A549 (cell line): ENCODE measurements at regions not wholly inside any gene's neighbourhood (a gene's known extent, or its start where the extent isn't known, plus 50 kb on each side); places are given as distances from the start of the nearest gene placed in this dataset.

Experiments used
- ATAC-seq, 2 experiments: fragments of 200-7000 bp in 1 of 2; fragments of >200 bp in 1 of 2; cut with Nextera tagmentation in 1 of 2; cut with Tn5 transposase in 1 of 2; 3 replicates each; pipeline versions ENCODE4 v1.8.0 to v1.9.1; 2018 to 2020; ENCODE audit warnings: mild to moderate bottlenecking in 1 of 2, moderate library complexity in 1 of 2
- CTCF ChIA-PET: fragments of 300-600 bp; sonication (Branson Sonifier 250); formaldehyde crosslinking; extraction: SDS; loops from one replicate; lab custom pipeline; 2021; ENCODE audit warnings: antibody characterized with exemption, inconsistent platforms; lab: Yijun Ruan, JAX
- POLR2A ChIA-PET: fragments of 350-600 bp; formaldehyde crosslinking; extraction: SDS; loops from one replicate; lab custom pipeline; 2021; ENCODE audit warnings: antibody characterized with exemption, inconsistent platforms; lab: Yijun Ruan, JAX
- DNase-seq, 2 experiments: peaks; one replicate each; pipeline versions ENCODE4 v3.0.0 to v3.0.0-alpha.2; 2011 to 2016; ENCODE audit warnings: low read depth in 1 of 2, low spot score in 1 of 2
- FAIRE-seq: peaks from 2 replicates; lab custom pipeline; 2011; peaks lifted over from hg19 to GRCh38; lab: Jason Lieb, UNC
- H3K27ac ChIP-seq, 2 experiments: fragments of >200 bp; sonication (Bioruptor Twin); formaldehyde crosslinking; 3 replicates each; pipeline ENCODE4 v1.5.1; 2016 to 2017
- H3K4me1 ChIP-seq: fragments of >200 bp; sonication (Bioruptor Twin); formaldehyde crosslinking; 3 replicates; pipeline ENCODE4 v1.6.1; 2016
- H3K4me2 ChIP-seq: fragments of >200 bp; sonication (Bioruptor Twin); formaldehyde crosslinking; 3 replicates; pipeline ENCODE4 v1.6.1; 2016
- H3K4me3 ChIP-seq: fragments of >200 bp; sonication (Bioruptor Twin); formaldehyde crosslinking; 3 replicates; pipeline ENCODE4 v1.5.1; 2016
- H3K9me3 ChIP-seq: fragments of >200 bp; sonication (Bioruptor Twin); formaldehyde crosslinking; 3 replicates; pipeline ENCODE4 v1.6.1; 2016
- BCL3 ChIP-seq: fragments of >200 bp; sonication (Bioruptor Twin); formaldehyde crosslinking; IDR thresholded peaks from 3 replicates; pipeline ENCODE4 v1.6.1; 2016
- BHLHE40 ChIP-seq: IDR thresholded peaks from 2 replicates; pipeline ENCODE4 v1.6.1; 2012; ENCODE audit warnings: low read depth, low read length, inconsistent platforms
- CBX2 ChIP-seq: fragments of 200-600 bp; sonication (generic); IDR thresholded peaks from 2 replicates; pipeline ENCODE4 v1.6.1; 2016; ENCODE audit warnings: low read depth, mild to moderate bottlenecking, borderline replicate concordance
- CHD2 ChIP-seq: fragments of 150-350 bp; IDR thresholded peaks from 2 replicates; pipeline ENCODE4 v1.6.1; 2014; ENCODE audit warnings: low read length; ENCODE audit not compliant: partially characterized antibody
- EHMT2 ChIP-seq: fragments of 200-600 bp; sonication (generic); IDR thresholded peaks from 2 replicates; pipeline ENCODE4 v1.6.1; 2016; ENCODE audit warnings: antibody characterized with exemption, low read depth, mild to moderate bottlenecking, moderate library complexity
- ESRRA ChIP-seq: fragments of 150-350 bp; IDR thresholded peaks from 2 replicates; pipeline ENCODE4 v1.6.1; 2014; ENCODE audit warnings: mild to moderate bottlenecking, low read length, borderline replicate concordance
- FOSL2 ChIP-seq, 2 experiments: fragments of 450-650 bp in 1 of 2; fragments of >200 bp in 1 of 2; sonication (Bioruptor Twin) in 1 of 2; formaldehyde crosslinking; IDR thresholded peaks; 2 replicates each; pipeline versions ENCODE4 v1.5.0 to v1.6.1; 2016 to 2020; ENCODE audit warnings: mild to moderate bottlenecking in 1 of 2, moderate library complexity in 1 of 2
- FOXS1 ChIP-seq: fragments of 250-450 bp; sonication (Bioruptor Pico); IDR thresholded peaks from 2 replicates; pipeline ENCODE4 v1.5.0; 2020; ENCODE audit warnings: mild to moderate bottlenecking, moderate library complexity
- JUNB ChIP-seq: fragments of >200 bp; sonication (Bioruptor Twin); formaldehyde crosslinking; IDR thresholded peaks from 2 replicates; pipeline ENCODE4 v1.6.1; 2016
- MYC ChIP-seq: IDR thresholded peaks from 2 replicates; pipeline ENCODE4 v1.6.1; 2012; ENCODE audit warnings: mild to moderate bottlenecking, inconsistent platforms, low read length, improper control_type of control experiment, borderline replicate concordance
- NFE2L2 ChIP-seq: fragments of 150-350 bp; conservative IDR thresholded peaks from 2 replicates; pipeline ENCODE4 v1.6.1; 2014; ENCODE audit warnings: low read length
- NR3C1 ChIP-seq: fragments of >200 bp; sonication (Bioruptor Twin); formaldehyde crosslinking; IDR thresholded peaks from 3 replicates; pipeline ENCODE4 v1.6.1; 2017
- PHF8 ChIP-seq: fragments of 200-600 bp; sonication (generic); IDR thresholded peaks from 2 replicates; pipeline ENCODE4 v1.6.1; 2016; ENCODE audit warnings: low read depth, mild to moderate bottlenecking, antibody characterized with exemption, moderate library complexity, borderline replicate concordance
- POLR2A ChIP-seq: IDR thresholded peaks from 2 replicates; pipeline ENCODE4 v1.6.1; 2012; ENCODE audit warnings: mild to moderate bottlenecking, low read length
- REST ChIP-seq: fragments of 200-600 bp; sonication (generic); IDR thresholded peaks from 2 replicates; pipeline ENCODE4 v1.6.1; 2016; ENCODE audit warnings: antibody characterized with exemption, mild to moderate bottlenecking, moderate library complexity
- SMC3 ChIP-seq: fragments of >200 bp; sonication (Bioruptor Twin); formaldehyde crosslinking; IDR thresholded peaks from 3 replicates; pipeline ENCODE4 v1.6.1; 2018; ENCODE audit warnings: inconsistent platforms
- SREBF2 ChIP-seq: fragments of 450-650 bp; IDR thresholded peaks from 2 replicates; pipeline ENCODE4 v1.6.1; 2014; ENCODE audit warnings: mild to moderate bottlenecking, moderate library complexity
- TFCP2L1 ChIP-seq: fragments of 250-450 bp; sonication (Bioruptor Pico); IDR thresholded peaks from 2 replicates; pipeline ENCODE4 v1.5.0; 2021; ENCODE audit warnings: mild to moderate bottlenecking
- ZC3H11A ChIP-seq: fragments of 450-650 bp; IDR thresholded peaks from 2 replicates; pipeline ENCODE4 v1.6.1; 2014; ENCODE audit warnings: antibody characterized with exemption, mild to moderate bottlenecking
- ZSCAN20 ChIP-seq: fragments of 250-450 bp; sonication (Bioruptor Pico); IDR thresholded peaks from 2 replicates; pipeline ENCODE4 v1.8.0; 2022; ENCODE audit warnings: mild to moderate bottlenecking, moderate library complexity
- WGBS: methylation state at CpG from one replicate; pipeline ENCODE4 v1.1.6; 2017; ENCODE audit errors: missing lambda C conversion rate; 5-methylcytosine and 5-hydroxymethylcytosine counted together
- TF ChIP-seq, protein P1 (sequence below): fragments of 250-450 bp; sonication (Bioruptor Pico); IDR thresholded peaks from 2 replicates; pipeline ENCODE4 v1.5.0; 2020; ENCODE audit warnings: low read depth, mild to moderate bottlenecking, moderate library complexity
- TF ChIP-seq, protein P2 (sequence below): IDR thresholded peaks from 2 replicates; pipeline ENCODE4 v1.6.1; 2012; ENCODE audit warnings: low read depth, borderline replicate concordance

GRCh38 chr6:44658571-44658970 is 271.1 kb downstream of the CDC5L start:
- TF ChIP-seq ZSCAN20 (CRISPR knock-in tag) (no peak), PHF8 (no peak), SREBF2 (no peak)
- DNase-seq = no peak
- ChIA-PET POLR2A (no interaction called here), CTCF (interaction anchor here (1.0 kb wide), 1 partner anchor 29 kb away, joined by 3 read pairs; no protein-coding TSS in a partner anchor)
- H3K4me2 ChIP-seq = no peak overlapping the region
- no peak overlapping the region for H3K27ac ChIP-seq
- no peaks in the 10 kb centered on the region for H3K9me3 ChIP-seq
- no peak for ATAC-seq
- FAIRE-seq = no peak
- no peaks in the 10 kb centered on the region for H3K4me1 ChIP-seq
- no peak overlapping the region for H3K4me3 ChIP-seq

DNA sequence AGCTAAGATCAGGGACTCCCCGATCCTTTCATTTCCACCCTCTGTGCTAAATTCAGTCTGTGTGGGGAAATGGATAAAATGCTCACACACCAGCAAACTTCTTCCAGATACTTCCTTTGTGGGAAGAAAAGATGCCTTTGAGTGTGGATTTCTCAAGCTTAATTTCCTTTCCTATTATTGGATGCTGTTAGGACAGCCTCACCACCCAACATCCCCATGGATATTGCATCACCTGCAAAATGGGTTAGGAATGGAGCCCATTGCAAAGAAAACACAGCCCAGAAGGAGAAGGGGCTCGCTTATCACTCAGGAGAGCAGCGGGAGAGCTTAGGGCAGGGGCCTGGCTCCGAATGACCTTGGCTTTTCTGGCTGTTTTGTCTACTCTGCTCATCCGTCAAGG is 272.2 kb downstream of the CDC5L start:
- whole genome bisulfite sequencing = 79% methylated on average over 5 of the region's 5 CpGs
- ChIA-PET CTCF (interaction anchor here (1.3 to 2.2 kb wide), 5 partner anchors 9 to 1263 kb away, joined by 3 to 6 read pairs (median 4); no protein-coding TSS in a partner anchor), POLR2A (no interaction called here)
- Histone ChIP-seq H3K4me1 (no peaks in the 10 kb centered on the region), H3K4me3 (no peak overlapping the region), H3K4me2 (no peak overlapping the region), H3K9me3 (no peaks in the 10 kb centered on the region), H3K27ac (no peak overlapping the region)
- ATAC-seq (no peak), DNase-seq (no peak), FAIRE-seq (no peak)
- TF ChIP-seq TFCP2L1 (CRISPR knock-in tag) (no peak), FOSL2 (IDR thresholded peaks at IDR 0.05) (no peak), FOSL2 (CRISPR knock-in tag; IDR thresholded peaks at IDR 0.05) (no peak), SREBF2 (no peak), FOXS1 (CRISPR knock-in tag) (no peak), NR3C1 (no peak), BCL3 (no peak), ZC3H11A (no peak), POLR2A (no peak), BHLHE40 (no peak), JUNB (no peak), EHMT2 (no peak), MYC (no peak), CBX2 (no peak)
- TF ChIP-seq, protein P1, sequence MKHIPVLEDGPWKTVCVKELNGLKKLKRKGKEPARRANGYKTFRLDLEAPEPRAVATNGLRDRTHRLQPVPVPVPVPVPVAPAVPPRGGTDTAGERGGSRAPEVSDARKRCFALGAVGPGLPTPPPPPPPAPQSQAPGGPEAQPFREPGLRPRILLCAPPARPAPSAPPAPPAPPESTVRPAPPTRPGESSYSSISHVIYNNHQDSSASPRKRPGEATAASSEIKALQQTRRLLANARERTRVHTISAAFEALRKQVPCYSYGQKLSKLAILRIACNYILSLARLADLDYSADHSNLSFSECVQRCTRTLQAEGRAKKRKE (CRISPR knock-in tag) = no peak

- DNase-seq (no peak), FAIRE-seq (no peak), ATAC-seq (no peak)
- 71% methylated on average over 7 of the region's 9 CpGs for WGBS
- H3K4me2 ChIP-seq = no peak overlapping the region
- H3K27ac ChIP-seq = no peak overlapping the region
- POLR2A ChIA-PET = no interaction called here
- H3K4me3 ChIP-seq = no peak overlapping the region
- no peaks in the 10 kb centered on the region for H3K4me1 ChIP-seq
- H3K9me3 ChIP-seq = no peaks in the 10 kb centered on the region
- CTCF ChIA-PET = interaction anchor here (0.6 to 2.2 kb wide), 7 partner anchors 8 to 1262 kb away, joined by 3 to 6 read pairs (median 3); no protein-coding TSS in a partner anchor
- TF ChIP-seq BHLHE40 (no peak), SREBF2 (no peak), SMC3 (no peak), REST (no peak), NFE2L2 (no peak), ESRRA (no peak), CHD2 (no peak)
- TF ChIP-seq, protein P2, sequence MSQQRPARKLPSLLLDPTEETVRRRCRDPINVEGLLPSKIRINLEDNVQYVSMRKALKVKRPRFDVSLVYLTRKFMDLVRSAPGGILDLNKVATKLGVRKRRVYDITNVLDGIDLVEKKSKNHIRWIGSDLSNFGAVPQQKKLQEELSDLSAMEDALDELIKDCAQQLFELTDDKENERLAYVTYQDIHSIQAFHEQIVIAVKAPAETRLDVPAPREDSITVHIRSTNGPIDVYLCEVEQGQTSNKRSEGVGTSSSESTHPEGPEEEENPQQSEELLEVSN = no peak
Measured at GRCh38 chr6:44660561-44661220, 273.2 kb downstream of the CDC5L start.
